Urothelium cell line (cell line): ENCODE measurements at regions not wholly inside any gene's neighbourhood (a gene's known extent, or its start where the extent isn't known, plus 50 kb on each side); places are given as distances from the start of the nearest gene placed in this dataset.
"Not testable (repeated sequence)": the region's sequence is repeated elsewhere in the genome, so short reads cannot be mapped to it uniquely, and the experiment has no call there.

ENCODE experiments used
- DNase-seq: peaks from one replicate; pipeline ENCODE4 v3.0.0; 2011; ENCODE audit warnings: low spot score, mixed read lengths
- FAIRE-seq: peaks from 2 replicates; lab custom pipeline; 2011; peaks lifted over from hg19 to GRCh38; lab: Jason Lieb, UNC

DNA sequence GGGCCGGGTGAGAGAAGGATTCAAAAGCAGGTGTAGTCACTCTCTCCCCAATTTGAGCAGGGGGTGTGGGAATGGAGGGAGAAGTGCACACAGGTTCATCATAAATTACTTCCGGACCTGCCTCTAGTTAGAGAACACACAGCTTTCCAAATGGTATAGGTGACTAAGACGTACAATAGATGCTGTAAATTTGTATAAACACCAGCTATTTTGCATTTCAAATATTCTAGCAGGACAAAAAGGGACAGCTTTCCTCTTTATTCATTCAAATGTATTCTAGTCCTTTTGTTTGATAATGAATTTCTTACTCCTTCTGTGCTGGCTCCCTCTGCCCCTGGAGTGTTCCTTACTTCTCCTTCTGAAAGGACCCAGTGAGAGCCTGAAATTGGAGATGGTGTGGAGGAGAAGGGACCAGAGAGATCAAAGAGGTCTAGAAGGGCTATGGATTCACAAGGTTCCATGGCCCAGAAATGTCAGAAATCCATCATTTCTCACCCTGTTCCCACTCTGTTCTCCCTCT lies 53.2 kb upstream of the SH3BP4 start:
- DNase-seq = no peak
- no peak for FAIRE-seq

DNA sequence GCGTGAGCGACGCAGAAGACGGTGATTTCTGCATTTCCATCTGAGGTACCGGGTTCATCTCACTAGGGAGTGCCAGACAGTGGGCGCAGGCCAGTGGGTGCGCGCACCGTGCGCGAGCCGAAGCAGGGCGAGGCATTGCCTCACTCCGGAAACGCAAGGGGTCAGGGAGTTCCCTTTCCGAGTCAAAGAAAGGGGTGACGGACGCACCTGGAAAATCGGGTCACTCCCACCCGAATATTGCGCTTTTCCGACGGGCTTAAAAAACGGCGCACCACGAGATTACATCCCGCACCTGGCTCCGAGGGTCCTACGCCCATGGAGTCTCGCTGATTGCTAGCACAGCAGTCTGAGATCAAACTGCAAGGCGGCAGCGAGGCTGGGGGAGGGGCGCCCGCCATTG lies 63.4 kb upstream of the SH3BP4 start:
- not testable (repeated sequence) for DNase-seq, FAIRE-seq

DNA sequence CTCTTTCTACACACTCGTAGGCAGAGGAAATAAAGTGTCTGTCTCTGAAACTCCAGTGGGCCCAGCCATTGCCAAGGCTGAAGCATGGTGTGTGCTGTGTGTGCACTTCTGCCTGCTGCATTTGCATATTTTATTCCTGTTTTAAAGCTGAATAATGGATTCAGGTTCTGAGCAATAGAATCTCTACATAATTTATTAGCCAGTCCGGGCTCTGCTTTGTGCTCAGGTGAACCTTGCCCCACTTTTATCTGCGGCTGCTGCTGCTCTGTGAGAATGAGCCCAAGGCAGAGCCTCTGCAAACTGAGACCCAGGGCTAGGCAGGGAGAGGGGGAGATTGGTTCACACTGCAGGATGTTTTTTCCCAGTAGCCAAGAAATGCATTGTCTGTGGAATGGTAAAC lies 64.6 kb upstream of the SH3BP4 start:
- FAIRE-seq = no peak
- DNase-seq = no peak

DNA sequence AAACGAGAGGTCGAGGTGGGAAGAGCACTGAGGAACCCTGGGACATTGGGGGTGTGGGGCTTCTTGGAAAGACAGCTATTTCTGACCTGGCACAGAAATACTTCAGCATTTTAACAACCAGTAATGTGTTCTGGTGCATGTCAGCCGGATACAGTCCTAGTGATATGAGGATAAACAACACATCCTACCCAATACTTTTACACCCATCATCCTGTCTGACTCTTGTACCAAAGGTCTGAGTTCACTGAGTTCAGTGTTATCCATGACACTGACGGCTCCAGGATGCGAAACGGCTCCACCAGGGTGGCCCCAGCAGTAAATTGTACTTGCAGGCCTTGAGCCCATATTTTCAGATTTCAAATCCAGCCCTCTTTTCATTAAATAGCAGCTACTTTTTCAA lies 65.9 kb upstream of the SH3BP4 start:
- FAIRE-seq (no peak), DNase-seq (no peak)

- DNase-seq (no peak), FAIRE-seq (no peak)
Measured at GRCh38 chr2:234885118-234885517, 66.7 kb upstream of the SH3BP4 start.

- no peak for DNase-seq
- no peak for FAIRE-seq
Measured at GRCh38 chr2:234884591-234884990, 67.2 kb upstream of the SH3BP4 start.

DNA sequence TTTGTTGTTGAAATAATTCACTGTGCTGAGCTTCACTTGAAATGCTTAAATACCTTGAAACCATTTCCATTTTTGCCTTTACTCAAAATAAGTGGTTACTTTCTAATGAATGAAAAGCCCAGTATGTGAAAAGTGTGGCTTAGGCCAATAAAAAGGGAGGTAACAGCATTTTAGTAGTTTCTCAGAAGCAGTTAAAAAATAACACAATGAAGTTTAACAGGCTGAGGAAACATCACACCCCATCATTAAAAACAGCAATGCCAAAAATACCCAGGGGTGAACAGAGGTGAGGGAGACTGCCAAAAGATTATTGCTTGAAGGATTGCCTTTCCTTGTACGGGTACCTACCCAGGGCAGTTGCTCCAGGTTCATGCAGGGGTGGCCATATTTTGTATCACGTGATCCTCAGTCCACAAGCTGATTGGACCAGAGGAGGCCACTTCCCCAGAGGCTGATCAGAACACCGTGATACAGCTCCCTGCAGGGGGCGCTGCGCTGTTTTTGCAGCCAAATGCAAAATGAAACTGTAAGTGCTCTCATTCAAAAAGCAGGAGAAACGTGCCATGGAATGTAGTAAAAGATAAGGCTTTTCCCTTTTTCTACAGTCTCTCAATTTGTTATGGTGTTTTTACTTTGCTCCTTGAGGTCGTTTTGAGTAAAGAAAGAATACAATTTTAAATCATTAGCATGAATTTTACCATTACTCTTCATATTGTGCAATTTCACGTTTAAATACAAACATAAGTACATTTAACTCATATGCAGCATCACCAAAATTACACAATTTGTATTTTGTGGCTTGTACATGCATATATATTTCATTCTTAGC lies 70.2 kb upstream of the SH3BP4 start:
- peak; percentile 82 for FAIRE-seq

DNA sequence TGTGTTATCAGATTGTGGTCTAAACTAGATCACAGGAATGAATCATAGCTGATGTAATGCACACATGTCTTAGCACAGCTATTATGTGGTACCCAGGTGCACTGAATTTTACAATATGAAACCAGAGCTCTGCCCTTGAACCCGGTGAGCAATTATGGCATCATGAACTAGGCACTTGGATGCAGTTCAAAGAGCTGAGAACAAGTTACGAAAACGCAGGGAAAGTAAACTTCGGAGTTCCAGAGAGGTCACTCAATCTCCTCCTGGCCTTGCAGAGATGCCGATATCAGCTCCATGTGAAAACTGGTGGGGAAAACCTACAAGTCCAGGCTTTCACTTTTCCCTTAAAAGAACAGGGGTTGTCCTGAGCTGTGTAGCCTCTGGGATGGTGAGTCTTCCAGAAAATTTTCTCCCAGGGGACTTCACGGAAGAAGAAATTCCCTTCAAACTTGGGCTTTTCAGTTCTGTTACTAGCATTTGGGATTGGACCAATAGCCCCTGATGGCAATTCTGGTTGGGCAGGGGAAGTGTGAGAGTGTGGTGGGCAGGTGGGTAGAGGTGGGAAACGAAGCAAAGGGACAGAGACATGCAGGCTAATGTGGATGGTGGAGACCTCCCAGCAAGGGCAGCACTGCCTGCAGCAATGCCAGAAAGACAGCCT lies 71.1 kb upstream of the SH3BP4 start:
- peak; percentile 9 for FAIRE-seq

More for the DNA sequence above, 70.2 kb upstream of the SH3BP4 start:
- peak; percentile 94 for DNase-seq

GRCh38 chr2:234879671-234880455 lies 72.0 kb upstream of the SH3BP4 start:
- FAIRE-seq (no peak), DNase-seq (peak; percentile 51)

More for the DNA sequence above, 71.1 kb upstream of the SH3BP4 start:
- peak; percentile 81 for DNase-seq

DNA sequence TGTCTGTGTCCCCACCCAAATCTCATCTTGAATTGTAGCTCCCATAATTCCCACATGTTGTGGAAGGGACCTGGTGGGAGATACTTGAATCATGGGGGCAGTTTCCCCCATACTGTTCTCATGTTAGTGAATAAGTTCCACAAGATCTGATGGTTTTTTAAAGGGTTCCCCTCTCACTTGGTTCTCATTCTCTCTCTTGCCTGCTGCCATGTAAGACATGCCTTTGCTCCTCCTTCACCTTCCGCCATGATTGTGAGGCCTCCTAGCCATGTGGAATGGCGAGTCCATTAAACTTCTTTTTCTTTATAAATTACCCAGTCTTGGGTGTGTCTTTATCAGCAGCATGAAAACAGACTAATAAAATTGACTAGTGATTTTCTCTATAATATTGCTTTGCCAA lies 75.2 kb upstream of the SH3BP4 start:
- not testable (repeated sequence) for DNase-seq, FAIRE-seq

- FAIRE-seq (no peak), DNase-seq (no peak)
Measured at GRCh38 chr2:234874347-234875046, 77.3 kb upstream of the SH3BP4 start.

GRCh38 chr2:234873828-234874173 lies 78.0 kb upstream of the SH3BP4 start:
- DNase-seq (peak; percentile 72), FAIRE-seq (no peak)

GRCh38 chr2:234873103-234873827 lies 78.6 kb upstream of the SH3BP4 start:
- FAIRE-seq (no peak), DNase-seq (no peak)

- FAIRE-seq = no peak
- DNase-seq = no peak
Measured at GRCh38 chr2:234869969-234870368, 81.8 kb upstream of the SH3BP4 start.

DNA sequence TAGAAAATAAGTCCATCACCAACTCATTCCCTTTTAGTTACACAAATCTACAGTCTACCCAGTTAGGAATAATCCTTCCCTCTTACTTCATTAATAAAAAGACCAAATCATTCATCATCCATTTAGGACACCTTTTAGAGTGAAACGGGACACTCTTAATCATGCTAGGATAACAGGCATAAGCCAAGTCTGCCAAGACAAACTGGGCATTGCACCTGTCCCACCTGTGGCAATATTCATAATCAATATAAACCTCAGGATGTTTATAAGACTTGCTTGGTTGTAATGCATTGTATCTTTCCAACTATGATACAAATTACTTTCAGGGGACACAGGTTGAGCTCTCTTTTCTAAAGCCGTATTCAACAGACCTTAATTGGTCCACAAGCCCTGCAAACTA lies 82.7 kb upstream of the SH3BP4 start:
- DNase-seq (no peak), FAIRE-seq (no peak)

DNA sequence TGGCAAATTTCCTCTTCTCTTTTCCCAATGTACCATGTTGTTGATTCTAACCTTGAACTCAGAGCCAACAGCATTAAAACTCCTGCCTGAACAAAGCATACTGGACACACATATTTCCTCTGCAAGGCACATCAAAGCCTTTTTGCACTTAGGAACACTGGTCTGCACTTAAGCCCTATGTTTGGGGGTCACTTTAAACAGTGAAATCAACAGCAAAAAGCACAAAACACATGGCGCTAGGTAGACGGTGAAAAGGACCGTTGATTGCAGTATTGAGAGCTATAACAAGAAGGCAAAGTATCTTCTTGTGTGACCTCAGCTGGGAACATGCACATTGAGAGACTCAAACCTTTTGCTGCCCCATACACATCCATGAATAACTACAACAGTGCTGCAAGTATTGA lies 83.9 kb upstream of the SH3BP4 start:
- FAIRE-seq = no peak
- no peak for DNase-seq

DNA sequence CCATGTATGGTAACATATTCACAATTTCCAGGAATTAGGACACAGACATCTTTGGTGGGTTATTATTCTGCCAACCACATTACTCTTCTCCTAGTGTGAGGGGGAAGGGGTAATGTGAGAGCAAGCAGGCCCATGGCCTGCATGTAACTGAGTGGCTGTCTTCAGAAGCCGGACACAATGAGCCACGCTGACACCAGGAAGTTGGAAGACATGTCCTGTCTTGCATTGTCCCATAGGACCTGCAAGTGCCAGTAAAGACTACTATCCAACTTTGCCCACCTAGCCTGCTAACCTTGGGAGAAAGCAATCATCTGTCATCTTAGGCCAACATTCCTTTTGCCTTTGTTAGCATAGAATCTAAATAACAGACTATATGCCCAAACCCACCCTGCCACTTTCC lies 86.2 kb upstream of the SH3BP4 start:
- no peak for DNase-seq
- no peak for FAIRE-seq

- no peak for FAIRE-seq
- no peak for DNase-seq
Measured at GRCh38 chr2:234865040-234865439, 86.8 kb upstream of the SH3BP4 start.

- FAIRE-seq (no peak), DNase-seq (no peak)
Measured at GRCh38 chr2:234864506-234864905, 87.3 kb upstream of the SH3BP4 start.
